Activated T-cell treated with anti-CD3 and anti-CD28 coated beads for 1 hour (primary cell): ENCODE measurements at regions not wholly inside any gene's neighbourhood (a gene's known extent, or its start where the extent isn't known, plus 50 kb on each side); places are given as distances from the start of the nearest gene placed in this dataset.
"Not testable (repeated sequence)": the region's sequence is repeated elsewhere in the genome, so short reads cannot be mapped to it uniquely, and the experiment has no call there.

Experiments
- DNase-seq: peaks from one replicate; pipeline ENCODE4 v3.0.0-alpha.2; 2020; ENCODE audit warnings: low read depth

GRCh38 chr5:82644229-82644628 lies 366.1 kb upstream of the RPS23 start:
- DNase-seq, result no peak

GRCh38 chr5:82642313-82642712 lies 364.2 kb upstream of the RPS23 start:
- no peak for DNase-seq

- no peak for DNase-seq
Measured at GRCh38 chr5:82641331-82642003, 363.3 kb upstream of the RPS23 start.

GRCh38 chr5:82640916-82641315 lies 362.8 kb upstream of the RPS23 start:
- DNase-seq, result no peak

GRCh38 chr5:82639393-82640144 lies 361.4 kb upstream of the RPS23 start:
- no peak for DNase-seq

GRCh38 chr5:82636591-82636990 lies 358.4 kb upstream of the RPS23 start:
- DNase-seq, result no peak

- no peak for DNase-seq
Measured at GRCh38 chr5:82635561-82636288, 357.6 kb upstream of the RPS23 start.

- DNase-seq, result no peak
Measured at GRCh38 chr5:82628364-82628910, 350.3 kb upstream of the RPS23 start.

- not testable (repeated sequence) for DNase-seq
Measured at GRCh38 chr5:82626905-82627591, 348.9 kb upstream of the RPS23 start.

GRCh38 chr5:82626012-82626411 lies 347.9 kb upstream of the RPS23 start:
- not testable (repeated sequence) for DNase-seq

- DNase-seq, result no peak
Measured at GRCh38 chr5:82624062-82624461, 345.9 kb upstream of the RPS23 start.

GRCh38 chr5:82622711-82623514 lies 344.8 kb upstream of the RPS23 start:
- no peak for DNase-seq

GRCh38 chr5:82622205-82622604 lies 344.1 kb upstream of the RPS23 start:
- DNase-seq, result no peak

GRCh38 chr5:82620957-82621600 lies 342.9 kb upstream of the RPS23 start:
- no peak for DNase-seq

- DNase-seq, result no peak
Measured at GRCh38 chr5:82619097-82619496, 340.9 kb upstream of the RPS23 start.

- DNase-seq, result no peak
Measured at GRCh38 chr5:82614706-82615105, 336.6 kb upstream of the RPS23 start.

- no peak for DNase-seq
Measured at GRCh38 chr5:82613891-82614290, 335.7 kb upstream of the RPS23 start.

- DNase-seq, result no peak
Measured at GRCh38 chr5:82610686-82611085, 332.5 kb upstream of the RPS23 start.

- DNase-seq, result no peak
Measured at GRCh38 chr5:82605441-82605973, 327.4 kb upstream of the RPS23 start.
